Endothelial cell of umbilical vein (primary cell): ENCODE measurements at regions not wholly inside any gene's neighbourhood (a gene's known extent, or its start where the extent isn't known, plus 50 kb on each side); places are given as distances from the start of the nearest gene placed in this dataset.

Experiments
- EZH2 ChIP-seq: IDR thresholded peaks from 2 replicates; pipeline ENCODE4 v1.6.1; 2012; ENCODE audit warnings: borderline replicate concordance, low read depth, mild to moderate bottlenecking, moderate library complexity, low read length, inconsistent platforms; ENCODE audit not compliant: severe bottlenecking
- FOS ChIP-seq: IDR thresholded peaks from 2 replicates; pipeline ENCODE4 v1.6.1; 2011; ENCODE audit warnings: mild to moderate bottlenecking, low read length, moderate library complexity, borderline replicate concordance; ENCODE audit not compliant: insufficient read depth
- GATA2 ChIP-seq: IDR thresholded peaks from 2 replicates; pipeline ENCODE4 v1.7.0; 2011; ENCODE audit warnings: low read depth, mild to moderate bottlenecking, moderate library complexity, mixed read lengths, low read length; ENCODE audit not compliant: insufficient read length, insufficient read depth
- JUN ChIP-seq: IDR thresholded peaks from 2 replicates; pipeline ENCODE4 v1.6.1; 2011; ENCODE audit warnings: borderline replicate concordance, low read depth; ENCODE audit not compliant: insufficient read length, insufficient read depth
- MAX ChIP-seq: IDR thresholded peaks from 2 replicates; pipeline ENCODE4 v1.6.1; 2011; ENCODE audit not compliant: insufficient read depth, insufficient read length
- MYC ChIP-seq: IDR thresholded peaks from one replicate; pipeline ENCODE4 v1.6.1; 2011; ENCODE audit warnings: mild to moderate bottlenecking, low read depth, low read length
- POLR2A ChIP-seq: IDR thresholded peaks from 2 replicates; pipeline ENCODE4 v1.6.1; 2012; ENCODE audit warnings: low read depth, mild to moderate bottlenecking, control low read depth, low read length
- POLR2AphosphoS5 ChIP-seq: IDR thresholded peaks from 2 replicates; pipeline ENCODE4 v1.6.1; 2012; ENCODE audit warnings: low read depth, mild to moderate bottlenecking, control low read depth, low read length, moderate library complexity; ENCODE audit not compliant: insufficient read depth
- TF ChIP-seq, protein P1 (sequence below), 2 donors: IDR thresholded peaks; 1 replicate in 1 of 2; 2 replicates in 1 of 2; pipeline ENCODE4 v1.5.1; 2011; ENCODE audit warnings: low read length in 2 of 2, mild to moderate bottlenecking in 2 of 2, moderate library complexity in 2 of 2, control low read depth in 1 of 2, inconsistent platforms in 1 of 2, low read depth in 1 of 2; ENCODE audit not compliant: insufficient read depth in 1 of 2; ENCODE audit errors: extremely low read depth in 1 of 2

- TF ChIP-seq, protein P1, sequence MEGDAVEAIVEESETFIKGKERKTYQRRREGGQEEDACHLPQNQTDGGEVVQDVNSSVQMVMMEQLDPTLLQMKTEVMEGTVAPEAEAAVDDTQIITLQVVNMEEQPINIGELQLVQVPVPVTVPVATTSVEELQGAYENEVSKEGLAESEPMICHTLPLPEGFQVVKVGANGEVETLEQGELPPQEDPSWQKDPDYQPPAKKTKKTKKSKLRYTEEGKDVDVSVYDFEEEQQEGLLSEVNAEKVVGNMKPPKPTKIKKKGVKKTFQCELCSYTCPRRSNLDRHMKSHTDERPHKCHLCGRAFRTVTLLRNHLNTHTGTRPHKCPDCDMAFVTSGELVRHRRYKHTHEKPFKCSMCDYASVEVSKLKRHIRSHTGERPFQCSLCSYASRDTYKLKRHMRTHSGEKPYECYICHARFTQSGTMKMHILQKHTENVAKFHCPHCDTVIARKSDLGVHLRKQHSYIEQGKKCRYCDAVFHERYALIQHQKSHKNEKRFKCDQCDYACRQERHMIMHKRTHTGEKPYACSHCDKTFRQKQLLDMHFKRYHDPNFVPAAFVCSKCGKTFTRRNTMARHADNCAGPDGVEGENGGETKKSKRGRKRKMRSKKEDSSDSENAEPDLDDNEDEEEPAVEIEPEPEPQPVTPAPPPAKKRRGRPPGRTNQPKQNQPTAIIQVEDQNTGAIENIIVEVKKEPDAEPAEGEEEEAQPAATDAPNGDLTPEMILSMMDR (IDR thresholded peaks at IDR 0.05; ENCODE audit: extremely low read depth in 1 of 2, insufficient read depth in 1 of 2, low read depth in 1 of 2, low read length in 2 of 2), result no peak
- no peak for TF ChIP-seq POLR2A
- TF ChIP-seq POLR2AphosphoS5, result no peak
- no peak for TF ChIP-seq EZH2
- no peak for TF ChIP-seq JUN
- no peak for TF ChIP-seq FOS
- no peak for TF ChIP-seq MAX
- TF ChIP-seq MYC, result no peak
- TF ChIP-seq GATA2, result no peak
These were observed 649.4 kb upstream of the CXADR start for GRCh38 chr21:16863362-16863905.
